ENCODE measurements at regions not wholly inside any gene's neighbourhood (a gene's known extent, or its start where the extent isn't known, plus 50 kb on each side); places are given as distances from the start of the nearest gene placed in this dataset.

DNA sequence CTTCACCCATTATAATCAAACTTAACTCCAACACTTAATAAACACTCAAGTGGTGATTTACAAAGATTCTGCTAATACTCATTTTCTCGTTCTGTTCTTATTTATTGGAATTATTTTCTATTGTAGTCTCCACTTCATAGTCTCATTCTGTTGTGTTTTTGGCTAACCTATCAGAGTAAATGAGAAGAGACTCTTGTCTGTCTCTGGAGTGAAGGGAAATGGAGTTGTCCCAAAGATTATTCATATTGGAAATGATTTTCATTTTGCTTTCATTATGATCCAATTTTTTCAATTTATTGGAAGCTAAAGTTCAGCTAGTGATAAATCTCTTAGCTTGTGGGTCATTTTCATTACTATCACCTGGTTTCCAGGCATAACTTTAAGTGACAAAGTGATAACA lies 454.9 kb upstream of the JAG1 start:
- TF ChIP-seq, protein P1, sequence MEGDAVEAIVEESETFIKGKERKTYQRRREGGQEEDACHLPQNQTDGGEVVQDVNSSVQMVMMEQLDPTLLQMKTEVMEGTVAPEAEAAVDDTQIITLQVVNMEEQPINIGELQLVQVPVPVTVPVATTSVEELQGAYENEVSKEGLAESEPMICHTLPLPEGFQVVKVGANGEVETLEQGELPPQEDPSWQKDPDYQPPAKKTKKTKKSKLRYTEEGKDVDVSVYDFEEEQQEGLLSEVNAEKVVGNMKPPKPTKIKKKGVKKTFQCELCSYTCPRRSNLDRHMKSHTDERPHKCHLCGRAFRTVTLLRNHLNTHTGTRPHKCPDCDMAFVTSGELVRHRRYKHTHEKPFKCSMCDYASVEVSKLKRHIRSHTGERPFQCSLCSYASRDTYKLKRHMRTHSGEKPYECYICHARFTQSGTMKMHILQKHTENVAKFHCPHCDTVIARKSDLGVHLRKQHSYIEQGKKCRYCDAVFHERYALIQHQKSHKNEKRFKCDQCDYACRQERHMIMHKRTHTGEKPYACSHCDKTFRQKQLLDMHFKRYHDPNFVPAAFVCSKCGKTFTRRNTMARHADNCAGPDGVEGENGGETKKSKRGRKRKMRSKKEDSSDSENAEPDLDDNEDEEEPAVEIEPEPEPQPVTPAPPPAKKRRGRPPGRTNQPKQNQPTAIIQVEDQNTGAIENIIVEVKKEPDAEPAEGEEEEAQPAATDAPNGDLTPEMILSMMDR (IDR thresholded peaks at IDR 0.05; ENCODE audit: low read depth, low read length) = no peak
- DNase-seq = no peak

DNA sequence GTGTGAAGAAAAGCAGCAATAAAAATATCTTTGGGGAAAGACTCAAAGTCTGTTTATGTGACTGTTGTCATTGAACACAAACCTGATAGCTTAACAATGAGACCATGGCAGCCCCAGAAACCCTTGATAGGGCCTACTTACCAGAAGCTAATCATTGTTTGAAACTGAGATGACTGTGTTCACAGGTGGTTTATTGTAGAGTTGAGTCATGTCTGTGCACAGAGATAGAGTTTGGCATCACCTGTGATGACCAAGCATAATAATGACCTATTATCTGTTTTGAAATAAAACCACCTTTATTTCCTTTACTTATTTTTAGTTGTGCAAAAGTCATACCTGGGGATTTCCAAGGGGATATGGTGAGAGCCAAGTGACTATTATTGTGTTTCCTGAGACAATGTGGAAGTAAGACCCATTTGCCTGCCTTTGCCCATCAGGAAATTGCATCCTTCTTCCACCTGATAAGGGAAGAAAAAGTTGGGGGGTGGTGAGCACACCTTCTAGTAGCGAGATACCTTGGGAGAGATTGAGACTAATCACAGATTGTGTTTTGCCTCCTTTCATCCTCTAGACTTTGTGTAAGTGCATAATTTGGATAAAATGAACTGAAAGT lies 456.9 kb upstream of the JAG1 start:
- Histone ChIP-seq H3K36me3 (no peaks in the 10 kb centered on the region), H3K4me1 (no peaks in the 10 kb centered on the region), H3K27me3 (no peaks in the 10 kb centered on the region), H3K9me3 (no peaks in the 10 kb centered on the region), H3K4me3 (ENCODE audit: low read depth, low read length) (no peak overlapping the region)
- TF ChIP-seq, protein P1 (IDR thresholded peaks at IDR 0.05; ENCODE audit: low read depth, low read length) = no peak
- DNase-seq = no peak

More for the DNA sequence above, 454.9 kb upstream of the JAG1 start:
- no peaks in the 10 kb centered on the region for H3K9me3 ChIP-seq
- no peak overlapping the region for H3K4me3 ChIP-seq (ENCODE audit: low read depth, low read length)
- no peaks in the 10 kb centered on the region for H3K36me3 ChIP-seq
- no peaks in the 10 kb centered on the region for H3K27me3 ChIP-seq
- H3K4me1 ChIP-seq = no peaks in the 10 kb centered on the region

- DNase-seq = no peak
- TF ChIP-seq, protein P1 (IDR thresholded peaks at IDR 0.05; ENCODE audit: low read depth, low read length) = no peak
Observed at GRCh38 chr20:11132819-11133415, 459.1 kb upstream of the JAG1 start.

GRCh38 chr20:11136691-11137090 lies 462.9 kb upstream of the JAG1 start:
- no peaks in the 10 kb centered on the region for H3K27me3 ChIP-seq
- TF ChIP-seq, protein P1 (IDR thresholded peaks at IDR 0.05; ENCODE audit: low read depth, low read length) = no peak
- no peak for DNase-seq
- H3K4me1 ChIP-seq = no peaks in the 10 kb centered on the region
- H3K9me3 ChIP-seq = no peaks in the 10 kb centered on the region
- H3K4me3 ChIP-seq (ENCODE audit: low read depth, low read length) = no peak overlapping the region
- H3K36me3 ChIP-seq = no peaks in the 10 kb centered on the region

More at GRCh38 chr20:11132819-11133415, 459.1 kb upstream of the JAG1 start:
- Histone ChIP-seq H3K4me1 (no peaks in the 10 kb centered on the region), H3K27me3 (no peaks in the 10 kb centered on the region), H3K4me3 (ENCODE audit: low read depth, low read length) (no peak overlapping the region), H3K36me3 (no peaks in the 10 kb centered on the region), H3K9me3 (no peaks in the 10 kb centered on the region)

GRCh38 chr20:11137688-11138087 lies 463.9 kb upstream of the JAG1 start:
- Histone ChIP-seq H3K4me3 (ENCODE audit: low read depth, low read length) (no peak overlapping the region), H3K36me3 (no peaks in the 10 kb centered on the region), H3K9me3 (no peaks in the 10 kb centered on the region), H3K27me3 (no peaks in the 10 kb centered on the region), H3K4me1 (no peaks in the 10 kb centered on the region)
- DNase-seq = no peak
- TF ChIP-seq, protein P1 (IDR thresholded peaks at IDR 0.05; ENCODE audit: low read depth, low read length) = no peak

DNA sequence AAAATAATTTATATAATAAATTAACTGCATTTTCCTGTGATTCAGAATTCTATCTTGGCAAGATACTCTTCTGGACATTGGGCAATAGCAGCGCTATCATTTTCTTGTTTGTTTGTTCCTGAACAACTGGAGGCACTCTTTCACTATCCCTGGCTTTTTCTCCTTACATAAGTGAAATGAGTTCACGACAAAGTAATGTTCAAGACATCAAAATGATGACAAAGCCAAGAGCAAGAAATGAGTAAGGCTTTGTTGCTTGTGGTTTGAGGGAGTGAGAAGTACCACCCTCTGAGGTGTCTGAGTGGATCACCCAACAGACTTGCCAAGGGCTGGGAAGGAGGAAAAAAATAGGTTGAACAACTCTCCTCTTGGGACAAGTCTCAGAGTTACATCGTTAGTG lies 466.6 kb upstream of the JAG1 start:
- no peak for DNase-seq

More for the DNA sequence above, 466.6 kb upstream of the JAG1 start:
- no peak overlapping the region for H3K4me3 ChIP-seq (ENCODE audit: low read depth, low read length)
- TF ChIP-seq, protein P1 (IDR thresholded peaks at IDR 0.05; ENCODE audit: low read depth, low read length) = no peak
- H3K27me3 ChIP-seq = no peaks in the 10 kb centered on the region
- no peaks in the 10 kb centered on the region for H3K4me1 ChIP-seq
- no peaks in the 10 kb centered on the region for H3K9me3 ChIP-seq
- H3K36me3 ChIP-seq = no peaks in the 10 kb centered on the region
